ENCODE measurements at regions not wholly inside any gene's neighbourhood (a gene's known extent, or its start where the extent isn't known, plus 50 kb on each side); places are given as distances from the start of the nearest gene placed in this dataset.
"Not testable (repeated sequence)": the region's sequence is repeated elsewhere in the genome, so short reads cannot be mapped to it uniquely, and the experiment has no call there.

- DNase-seq (ENCODE audit: low spot score) = not testable (repeated sequence)
These were observed 155.8 kb upstream of the ARHGAP42 start for GRCh38 chr11:100531290-100531689.

GRCh38 chr11:100536979-100537378 is 150.1 kb upstream of the ARHGAP42 start:
- DNase-seq (ENCODE audit: low spot score) = no peak

GRCh38 chr11:100543386-100543785 is 143.7 kb upstream of the ARHGAP42 start:
- DNase-seq (ENCODE audit: low spot score) = no peak

GRCh38 chr11:100545556-100545955 is 141.5 kb upstream of the ARHGAP42 start:
- DNase-seq (ENCODE audit: low spot score) = no peak

- no peak for DNase-seq (ENCODE audit: low spot score)
These were observed 141.1 kb upstream of the ARHGAP42 start for GRCh38 chr11:100545970-100546369.

- no peak for DNase-seq (ENCODE audit: low spot score)
These were observed 140.4 kb upstream of the ARHGAP42 start for GRCh38 chr11:100546714-100547113.

- no peak for DNase-seq (ENCODE audit: low spot score)
These were observed 136.8 kb upstream of the ARHGAP42 start for GRCh38 chr11:100550298-100550697.

GRCh38 chr11:100550912-100551632 is 136.0 kb upstream of the ARHGAP42 start:
- DNase-seq (ENCODE audit: low spot score) = no peak

- no peak for DNase-seq (ENCODE audit: low spot score)
These were observed 131.2 kb upstream of the ARHGAP42 start for GRCh38 chr11:100555931-100556330.

GRCh38 chr11:100556781-100557180 is 130.3 kb upstream of the ARHGAP42 start:
- DNase-seq (ENCODE audit: low spot score) = no peak

GRCh38 chr11:100557830-100558611 is 129.1 kb upstream of the ARHGAP42 start:
- DNase-seq (ENCODE audit: low spot score) = no peak

GRCh38 chr11:100560606-100561005 is 126.5 kb upstream of the ARHGAP42 start:
- no peak for DNase-seq (ENCODE audit: low spot score)

- no peak for DNase-seq (ENCODE audit: low spot score)
These were observed 125.8 kb upstream of the ARHGAP42 start for GRCh38 chr11:100561323-100561722.

- DNase-seq (ENCODE audit: low spot score) = no peak
These were observed 125.0 kb upstream of the ARHGAP42 start for GRCh38 chr11:100562128-100562527.

- no peak for DNase-seq (ENCODE audit: low spot score)
These were observed 123.4 kb upstream of the ARHGAP42 start for GRCh38 chr11:100563541-100564280.

GRCh38 chr11:100573911-100574513 is 113.1 kb upstream of the ARHGAP42 start:
- DNase-seq (ENCODE audit: low spot score) = no peak

GRCh38 chr11:100574894-100575769 is 112.0 kb upstream of the ARHGAP42 start:
- no peak for DNase-seq (ENCODE audit: low spot score)

GRCh38 chr11:100575860-100576717 is 111.0 kb upstream of the ARHGAP42 start:
- no peak for DNase-seq (ENCODE audit: low spot score)

GRCh38 chr11:100576718-100577021 is 110.4 kb upstream of the ARHGAP42 start:
- no peak for DNase-seq (ENCODE audit: low spot score)

GRCh38 chr11:100578831-100579311 is 108.2 kb upstream of the ARHGAP42 start:
- DNase-seq (ENCODE audit: low spot score) = no peak

Measured in ureter (tissue), 1 donor.